ENCODE measurements at regions not wholly inside any gene's neighbourhood (a gene's known extent, or its start where the extent isn't known, plus 50 kb on each side); places are given as distances from the start of the nearest gene placed in this dataset.

DNA sequence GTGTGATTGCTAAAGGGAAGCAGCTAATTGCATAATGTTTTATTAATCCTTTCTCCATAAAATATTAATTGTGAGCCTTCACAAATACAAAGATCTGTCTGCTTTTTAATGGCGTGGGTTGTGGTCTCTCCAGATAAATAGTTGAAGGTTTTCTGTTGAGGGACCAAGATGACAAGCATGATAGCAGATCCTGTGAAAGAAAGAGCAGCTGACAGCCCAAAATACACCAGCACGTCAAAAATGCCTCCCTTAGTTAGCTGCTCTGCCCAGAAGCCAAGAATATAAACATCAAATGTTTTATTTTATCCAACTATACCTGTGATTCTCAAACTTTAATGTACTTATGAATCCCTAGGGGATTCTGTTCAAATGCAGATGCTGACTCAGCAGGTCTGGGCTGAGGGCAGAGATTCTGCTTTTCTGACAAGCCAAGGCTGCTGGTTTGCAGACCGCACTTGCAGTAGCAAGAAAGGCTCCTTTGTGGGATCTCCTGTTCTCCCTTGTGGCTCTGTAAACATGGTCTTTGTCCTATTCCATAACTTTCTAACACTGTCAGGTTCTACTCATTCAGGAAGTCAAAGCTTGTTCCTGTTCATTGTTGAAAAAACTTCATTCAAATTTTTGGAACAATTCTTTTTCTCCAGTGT is 119.1 kb upstream of the SLC25A36 start:
- in situ Hi-C loops (cut with MboI; ENCODE audit: low pct_ligation_motif_present in 1 of 4, low pct_unique_long_range_greater_than_20kb in 1 of 4, low sequenced_read_pairs in 3 of 4) (no loop called here), intact Hi-C loops (cut with DNase I; ENCODE audit: low total_unique reads) (no loop called here)
- Histone ChIP-seq H3K27ac (no peak overlapping the region), H3K9me3 (no peaks in the 10 kb centered on the region), H3K36me3 (no peaks in the 10 kb centered on the region), H3K4me1 (no peaks in the 10 kb centered on the region), H3K4me3 (no peak overlapping the region), H3K27me3 (no peaks in the 10 kb centered on the region)
- TF ChIP-seq EP300 (IDR thresholded peaks at IDR 0.05; ENCODE audit: low read depth): no peak
- TF ChIP-seq, protein P1, sequence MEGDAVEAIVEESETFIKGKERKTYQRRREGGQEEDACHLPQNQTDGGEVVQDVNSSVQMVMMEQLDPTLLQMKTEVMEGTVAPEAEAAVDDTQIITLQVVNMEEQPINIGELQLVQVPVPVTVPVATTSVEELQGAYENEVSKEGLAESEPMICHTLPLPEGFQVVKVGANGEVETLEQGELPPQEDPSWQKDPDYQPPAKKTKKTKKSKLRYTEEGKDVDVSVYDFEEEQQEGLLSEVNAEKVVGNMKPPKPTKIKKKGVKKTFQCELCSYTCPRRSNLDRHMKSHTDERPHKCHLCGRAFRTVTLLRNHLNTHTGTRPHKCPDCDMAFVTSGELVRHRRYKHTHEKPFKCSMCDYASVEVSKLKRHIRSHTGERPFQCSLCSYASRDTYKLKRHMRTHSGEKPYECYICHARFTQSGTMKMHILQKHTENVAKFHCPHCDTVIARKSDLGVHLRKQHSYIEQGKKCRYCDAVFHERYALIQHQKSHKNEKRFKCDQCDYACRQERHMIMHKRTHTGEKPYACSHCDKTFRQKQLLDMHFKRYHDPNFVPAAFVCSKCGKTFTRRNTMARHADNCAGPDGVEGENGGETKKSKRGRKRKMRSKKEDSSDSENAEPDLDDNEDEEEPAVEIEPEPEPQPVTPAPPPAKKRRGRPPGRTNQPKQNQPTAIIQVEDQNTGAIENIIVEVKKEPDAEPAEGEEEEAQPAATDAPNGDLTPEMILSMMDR (IDR thresholded peaks at IDR 0.05): no peak
- TF ChIP-seq POLR2A (IDR thresholded peaks at IDR 0.05): no peak
- TF ChIP-seq POLR2AphosphoS5 (IDR thresholded peaks at IDR 0.05): no peak
- DNase-seq: no peak
- WGBS, 2 donors (ENCODE audit: low coverage in 1 of 2): 26 to 40% methylated on average over 1 to 3 of the region's 3 CpGs

DNA sequence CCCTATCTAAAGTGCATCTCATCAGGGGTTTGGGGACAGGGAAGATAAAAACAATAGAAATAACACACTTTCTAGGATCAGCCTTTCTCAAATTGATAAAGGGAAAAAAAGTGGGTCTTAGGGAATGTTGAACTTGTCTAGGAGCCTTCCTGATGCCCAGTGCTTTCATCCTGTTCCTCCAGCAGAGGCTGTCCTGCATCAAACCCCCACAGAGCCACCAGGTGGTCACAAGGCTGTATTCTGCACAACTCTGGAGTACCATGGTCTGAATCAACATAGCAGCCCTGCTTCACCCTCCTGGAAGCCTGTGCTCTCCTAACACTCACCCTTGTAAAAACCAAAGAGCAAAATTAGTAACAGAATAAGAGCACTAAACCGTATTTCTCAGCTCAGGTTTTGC is 118.5 kb upstream of the SLC25A36 start:
- Histone ChIP-seq H3K36me3 (no peaks in the 10 kb centered on the region), H3K4me1 (no peaks in the 10 kb centered on the region), H3K4me3 (no peak overlapping the region), H3K9me3 (no peaks in the 10 kb centered on the region), H3K27me3 (no peaks in the 10 kb centered on the region), H3K27ac (no peak overlapping the region)
- no peak for DNase-seq
- in situ Hi-C loops (cut with MboI; ENCODE audit: low pct_ligation_motif_present in 1 of 4, low pct_unique_long_range_greater_than_20kb in 1 of 4, low sequenced_read_pairs in 3 of 4) (no loop called here), intact Hi-C loops (cut with DNase I; ENCODE audit: low total_unique reads) (no loop called here)
- TF ChIP-seq, protein P1 (IDR thresholded peaks at IDR 0.05): no peak
- TF ChIP-seq POLR2A (IDR thresholded peaks at IDR 0.05) (no peak), EP300 (IDR thresholded peaks at IDR 0.05; ENCODE audit: low read depth) (no peak), POLR2AphosphoS5 (IDR thresholded peaks at IDR 0.05) (no peak)
- WGBS, 2 donors (ENCODE audit: low coverage in 1 of 2): 57 to 80% methylated on average over 1 of the region's 1 CpG

DNA sequence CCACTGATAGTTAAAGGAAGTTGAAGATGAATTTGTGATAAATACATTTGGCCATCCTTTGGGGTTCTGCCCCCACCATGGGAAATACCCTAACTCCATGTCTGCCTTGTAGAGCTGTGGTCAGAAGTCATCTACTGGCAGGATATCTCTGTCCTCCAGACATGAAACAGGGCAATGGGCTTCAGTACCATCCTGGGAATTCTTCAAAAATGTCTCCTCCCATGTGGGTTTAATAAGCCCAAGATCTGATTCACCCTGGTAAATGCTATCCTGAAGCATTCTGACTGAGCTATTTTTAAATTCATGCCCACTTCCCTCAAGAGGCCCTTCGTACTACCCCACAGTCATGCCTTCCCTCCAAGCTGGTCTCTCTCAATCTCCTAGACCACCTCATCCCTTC is 113.7 kb upstream of the SLC25A36 start:
- H3K27me3 ChIP-seq: no peaks in the 10 kb centered on the region

DNA sequence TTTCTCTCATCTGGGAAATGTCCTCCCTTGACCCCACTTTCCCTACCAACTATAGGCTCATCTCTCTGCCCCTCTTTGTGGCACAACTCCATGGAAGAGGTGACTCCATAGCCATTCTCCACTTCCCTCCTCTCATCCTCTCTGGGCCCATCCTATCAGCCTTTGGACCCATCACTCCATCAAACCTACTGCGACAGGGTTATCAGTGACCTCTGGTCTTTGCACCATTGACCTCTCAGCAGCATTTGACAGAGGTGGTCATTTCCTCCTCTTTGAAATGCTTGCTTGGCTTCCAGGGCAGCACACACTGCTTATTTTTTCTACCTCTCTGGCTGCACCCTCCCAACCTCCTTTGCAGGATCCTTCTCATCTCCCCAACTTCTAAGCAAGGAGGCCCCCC is 113.1 kb upstream of the SLC25A36 start:
- Histone ChIP-seq H3K27ac (no peak overlapping the region), H3K9me3 (no peaks in the 10 kb centered on the region), H3K27me3 (no peaks in the 10 kb centered on the region), H3K4me1 (no peaks in the 10 kb centered on the region), H3K4me3 (no peak overlapping the region), H3K36me3 (no peaks in the 10 kb centered on the region)
- in situ Hi-C loops (cut with MboI; ENCODE audit: low pct_ligation_motif_present in 1 of 4, low pct_unique_long_range_greater_than_20kb in 1 of 4, low sequenced_read_pairs in 3 of 4): no loop called here
- TF ChIP-seq, protein P1 (IDR thresholded peaks at IDR 0.05): no peak
- TF ChIP-seq POLR2A (IDR thresholded peaks at IDR 0.05): no peak
- TF ChIP-seq POLR2AphosphoS5 (IDR thresholded peaks at IDR 0.05): no peak
- no peak for TF ChIP-seq EP300 (IDR thresholded peaks at IDR 0.05; ENCODE audit: low read depth)
- WGBS, 2 donors (ENCODE audit: low coverage in 1 of 2): 33 to 88% methylated on average over 1 of the region's 1 CpG
- no peak for DNase-seq
- intact Hi-C loops (cut with DNase I; ENCODE audit: low total_unique reads): no loop called here

More for the DNA sequence above, 113.7 kb upstream of the SLC25A36 start:
- WGBS, 2 donors (ENCODE audit: low coverage in 1 of 2): 50% methylated on average over 1 of the region's 1 CpG; no CpG with 5 or more reads in 1 of the 2 donors
- Histone ChIP-seq H3K4me1 (no peaks in the 10 kb centered on the region), H3K36me3 (no peaks in the 10 kb centered on the region), H3K4me3 (no peak overlapping the region), H3K27ac (no peak overlapping the region), H3K9me3 (no peaks in the 10 kb centered on the region)
- in situ Hi-C loops (cut with MboI; ENCODE audit: low pct_ligation_motif_present in 1 of 4, low pct_unique_long_range_greater_than_20kb in 1 of 4, low sequenced_read_pairs in 3 of 4) (no loop called here), intact Hi-C loops (cut with DNase I; ENCODE audit: low total_unique reads) (no loop called here)
- DNase-seq: no peak
- TF ChIP-seq EP300 (IDR thresholded peaks at IDR 0.05; ENCODE audit: low read depth): no peak

DNA sequence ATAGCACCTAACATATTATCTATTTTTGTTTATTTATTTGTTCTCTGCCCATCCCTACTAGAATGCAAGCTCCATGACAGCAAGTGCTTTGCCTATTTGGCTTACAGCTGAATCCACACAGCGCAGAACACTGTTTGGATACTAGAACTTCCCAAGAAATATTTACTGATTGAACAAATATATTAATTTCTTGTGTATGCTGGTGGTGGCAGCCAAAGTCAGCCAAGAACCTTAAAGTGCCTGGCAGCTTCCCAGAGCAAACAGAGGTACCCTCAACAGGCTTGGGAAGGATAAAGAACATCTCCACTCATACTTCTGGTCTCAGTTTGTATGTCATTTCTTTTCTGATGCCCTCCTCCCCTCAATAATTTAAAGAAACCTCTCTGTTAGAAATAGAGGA is 111.8 kb upstream of the SLC25A36 start:
- Histone ChIP-seq H3K27ac (no peak overlapping the region), H3K4me3 (no peak overlapping the region), H3K4me1 (no peaks in the 10 kb centered on the region), H3K27me3 (no peaks in the 10 kb centered on the region), H3K9me3 (no peaks in the 10 kb centered on the region), H3K36me3 (no peaks in the 10 kb centered on the region)
- 100% methylated on average over 1 of the region's 1 CpG for WGBS, 2 donors (ENCODE audit: low coverage in 1 of 2)
- in situ Hi-C loops (cut with MboI; ENCODE audit: low pct_ligation_motif_present in 1 of 4, low pct_unique_long_range_greater_than_20kb in 1 of 4, low sequenced_read_pairs in 3 of 4) (no loop called here), intact Hi-C loops (cut with DNase I; ENCODE audit: low total_unique reads) (no loop called here)
- no peak for DNase-seq
- TF ChIP-seq POLR2AphosphoS5 (IDR thresholded peaks at IDR 0.05): no peak
- TF ChIP-seq EP300 (IDR thresholded peaks at IDR 0.05; ENCODE audit: low read depth): no peak
- TF ChIP-seq, protein P1 (IDR thresholded peaks at IDR 0.05): no peak
- TF ChIP-seq POLR2A (IDR thresholded peaks at IDR 0.05): no peak

Data from transverse colon (tissue), 4 donors.